ENCODE measurements at regions not wholly inside any gene's neighbourhood (a gene's known extent, or its start where the extent isn't known, plus 50 kb on each side); places are given as distances from the start of the nearest gene placed in this dataset.

DNA sequence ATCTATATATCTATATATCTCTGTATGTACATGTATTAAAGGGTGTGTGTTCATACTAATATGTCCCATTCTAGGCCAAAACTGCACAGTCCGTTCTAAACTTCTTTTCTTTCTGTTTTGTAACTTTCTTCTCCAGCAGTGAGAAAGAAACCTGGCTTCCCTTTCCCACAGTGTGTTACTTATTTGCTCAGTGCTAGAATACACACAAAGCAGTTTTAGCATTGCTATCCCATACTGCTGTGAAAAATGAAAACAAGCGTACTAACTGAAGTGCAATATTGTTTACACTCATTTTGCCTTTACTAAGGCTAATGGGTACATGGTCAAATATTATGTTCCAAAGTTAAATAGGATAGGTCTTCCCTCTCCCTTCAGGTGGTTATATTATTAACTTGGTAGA, 163.9 kb downstream of the LEPR start:
- no peak overlapping the region for H3K9ac ChIP-seq (ENCODE audit: low read length in 3 of 3)
- intact Hi-C loops (cut with DNase I): no loop called here
- peak overlapping the region in 1 of 3 donors; percentile 30 for H3K4me3 ChIP-seq (ENCODE audit: low read length in 3 of 3)
- no peak overlapping the region for H3K27ac ChIP-seq (ENCODE audit: low read depth in 2 of 2, low read length in 2 of 2)
- peaks cover 0 to 4% (median 0%) of the 10 kb centered on the region in 3 donors for H3K9me3 ChIP-seq (ENCODE audit: control insufficient read depth in 2 of 3, insufficient read depth in 1 of 3, low read length in 3 of 3)
- no peaks in the 10 kb centered on the region for H3K4me1 ChIP-seq (ENCODE audit: control insufficient read depth in 2 of 3, insufficient read depth in 2 of 3, low read depth in 1 of 3, low read length in 3 of 3)
- H3K36me3 ChIP-seq (ENCODE audit: control insufficient read depth in 2 of 3, insufficient read depth in 3 of 3, low read length in 3 of 3): no peaks in the 10 kb centered on the region
- no peaks in the 10 kb centered on the region for H3K27me3 ChIP-seq (ENCODE audit: control insufficient read depth, insufficient read depth, low read length)
- DNase-seq (no peak), FAIRE-seq (no peak)
- TF ChIP-seq, protein P1, sequence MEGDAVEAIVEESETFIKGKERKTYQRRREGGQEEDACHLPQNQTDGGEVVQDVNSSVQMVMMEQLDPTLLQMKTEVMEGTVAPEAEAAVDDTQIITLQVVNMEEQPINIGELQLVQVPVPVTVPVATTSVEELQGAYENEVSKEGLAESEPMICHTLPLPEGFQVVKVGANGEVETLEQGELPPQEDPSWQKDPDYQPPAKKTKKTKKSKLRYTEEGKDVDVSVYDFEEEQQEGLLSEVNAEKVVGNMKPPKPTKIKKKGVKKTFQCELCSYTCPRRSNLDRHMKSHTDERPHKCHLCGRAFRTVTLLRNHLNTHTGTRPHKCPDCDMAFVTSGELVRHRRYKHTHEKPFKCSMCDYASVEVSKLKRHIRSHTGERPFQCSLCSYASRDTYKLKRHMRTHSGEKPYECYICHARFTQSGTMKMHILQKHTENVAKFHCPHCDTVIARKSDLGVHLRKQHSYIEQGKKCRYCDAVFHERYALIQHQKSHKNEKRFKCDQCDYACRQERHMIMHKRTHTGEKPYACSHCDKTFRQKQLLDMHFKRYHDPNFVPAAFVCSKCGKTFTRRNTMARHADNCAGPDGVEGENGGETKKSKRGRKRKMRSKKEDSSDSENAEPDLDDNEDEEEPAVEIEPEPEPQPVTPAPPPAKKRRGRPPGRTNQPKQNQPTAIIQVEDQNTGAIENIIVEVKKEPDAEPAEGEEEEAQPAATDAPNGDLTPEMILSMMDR (IDR thresholded peaks at IDR 0.05; ENCODE audit: borderline replicate concordance, extremely low read depth, insufficient read depth): no peak

DNA sequence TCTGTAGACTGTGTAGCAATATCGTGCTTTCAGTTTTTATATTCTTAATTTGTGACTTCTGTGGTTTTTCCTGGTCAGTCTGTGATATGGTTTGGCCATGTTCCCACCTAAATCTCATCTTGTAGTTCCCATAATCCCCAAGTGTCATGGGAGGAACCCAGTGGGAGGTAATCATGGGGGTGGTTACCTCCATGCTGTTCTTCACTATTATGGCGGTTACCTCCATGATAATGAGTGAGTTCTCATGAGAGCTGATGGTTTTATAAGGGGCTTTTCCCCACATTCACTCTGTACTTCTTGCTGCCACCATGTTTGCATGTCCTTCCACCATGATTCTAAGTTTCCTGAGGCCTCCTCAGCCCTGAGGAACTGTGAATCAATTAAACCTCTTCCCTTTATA, 169.8 kb downstream of the LEPR start:
- H3K36me3 ChIP-seq (ENCODE audit: control insufficient read depth in 2 of 3, insufficient read depth in 3 of 3, low read length in 3 of 3): no peaks in the 10 kb centered on the region
- FAIRE-seq: no peak
- TF ChIP-seq, protein P1 (IDR thresholded peaks at IDR 0.05; ENCODE audit: borderline replicate concordance, extremely low read depth, insufficient read depth): no peak

DNA sequence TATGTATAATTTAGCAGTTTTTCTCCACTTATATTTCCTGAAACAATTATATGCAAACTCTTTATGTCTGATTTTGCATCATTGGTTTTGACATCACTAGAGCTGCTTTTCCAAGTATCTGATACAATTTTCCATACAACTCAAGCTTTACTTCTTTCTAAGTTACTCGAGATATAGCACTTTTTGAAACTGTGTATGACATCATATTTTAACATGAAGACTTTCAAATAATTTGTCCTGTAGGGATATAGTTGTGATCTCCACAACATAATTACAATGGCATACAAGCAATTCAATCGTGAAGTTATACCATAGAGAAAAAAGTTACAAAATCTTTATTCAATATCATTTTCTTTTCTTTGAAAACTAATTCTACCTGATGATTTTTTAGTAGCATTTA, 173.0 kb downstream of the LEPR start:
- Histone ChIP-seq H3K36me3 (ENCODE audit: control insufficient read depth in 2 of 3, insufficient read depth in 3 of 3, low read length in 3 of 3) (no peaks in the 10 kb centered on the region), H3K27ac (ENCODE audit: low read depth in 2 of 2, low read length in 2 of 2) (no peak overlapping the region), H3K9ac (ENCODE audit: low read length in 3 of 3) (no peak overlapping the region), H3K27me3 (ENCODE audit: control insufficient read depth, insufficient read depth, low read length) (no peaks in the 10 kb centered on the region), H3K4me1 (ENCODE audit: control insufficient read depth in 2 of 3, insufficient read depth in 2 of 3, low read depth in 1 of 3, low read length in 3 of 3) (no peaks in the 10 kb centered on the region), H3K9me3 (ENCODE audit: control insufficient read depth in 2 of 3, insufficient read depth in 1 of 3, low read length in 3 of 3) (no peaks in the 10 kb centered on the region), H3K4me3 (ENCODE audit: low read length in 3 of 3) (no peak overlapping the region)
- DNase-seq (no peak), FAIRE-seq (no peak)
- intact Hi-C loops (cut with DNase I): no loop called here
- TF ChIP-seq, protein P1 (IDR thresholded peaks at IDR 0.05; ENCODE audit: borderline replicate concordance, extremely low read depth, insufficient read depth): no peak

More for the DNA sequence above, 169.8 kb downstream of the LEPR start:
- DNase-seq: no peak
- H3K9ac ChIP-seq (ENCODE audit: low read length in 3 of 3): no peak overlapping the region
- intact Hi-C loops (cut with DNase I): no loop called here
- H3K27ac ChIP-seq (ENCODE audit: low read depth in 2 of 2, low read length in 2 of 2): no peak overlapping the region
- no peaks in the 10 kb centered on the region for H3K4me1 ChIP-seq (ENCODE audit: control insufficient read depth in 2 of 3, insufficient read depth in 2 of 3, low read depth in 1 of 3, low read length in 3 of 3)
- no peaks in the 10 kb centered on the region for H3K9me3 ChIP-seq (ENCODE audit: control insufficient read depth in 2 of 3, insufficient read depth in 1 of 3, low read length in 3 of 3)
- no peaks in the 10 kb centered on the region for H3K27me3 ChIP-seq (ENCODE audit: control insufficient read depth, insufficient read depth, low read length)
- no peak overlapping the region for H3K4me3 ChIP-seq (ENCODE audit: low read length in 3 of 3)

DNA sequence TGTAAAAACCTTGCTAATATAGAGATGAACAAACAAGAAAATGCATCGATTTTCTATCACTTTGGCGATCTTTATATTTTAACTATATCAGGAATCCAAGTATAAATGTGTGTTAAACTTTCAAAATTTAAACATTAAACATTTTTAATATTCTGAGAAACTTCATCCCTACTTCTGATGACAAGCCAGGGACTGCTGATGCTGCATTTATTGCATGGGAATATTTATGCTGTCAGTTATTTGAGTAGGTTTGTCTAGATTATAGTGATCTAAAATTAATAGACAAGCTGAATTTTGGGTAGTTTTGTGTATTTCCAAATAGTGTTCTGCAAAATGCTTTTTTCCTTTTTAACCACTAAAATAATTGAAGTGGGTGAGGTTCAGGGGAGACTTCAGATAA, 175.3 kb downstream of the LEPR start:
- Histone ChIP-seq H3K27me3 (ENCODE audit: control insufficient read depth, insufficient read depth, low read length) (no peaks in the 10 kb centered on the region), H3K4me3 (ENCODE audit: low read length in 3 of 3) (no peak overlapping the region), H3K9me3 (ENCODE audit: control insufficient read depth in 2 of 3, insufficient read depth in 1 of 3, low read length in 3 of 3) (no peaks in the 10 kb centered on the region), H3K36me3 (ENCODE audit: control insufficient read depth in 2 of 3, insufficient read depth in 3 of 3, low read length in 3 of 3) (no peaks in the 10 kb centered on the region), H3K9ac (ENCODE audit: low read length in 3 of 3) (no peak overlapping the region), H3K4me1 (ENCODE audit: control insufficient read depth in 2 of 3, insufficient read depth in 2 of 3, low read depth in 1 of 3, low read length in 3 of 3) (no peaks in the 10 kb centered on the region), H3K27ac (ENCODE audit: low read depth in 2 of 2, low read length in 2 of 2) (no peak overlapping the region)
- TF ChIP-seq, protein P1 (IDR thresholded peaks at IDR 0.05; ENCODE audit: borderline replicate concordance, extremely low read depth, insufficient read depth): no peak
- FAIRE-seq (no peak), DNase-seq (no peak)
- intact Hi-C loops (cut with DNase I): no loop called here

Data from kidney (tissue), 13 donors.